GM19023 (cell line): ENCODE measurements at regions not wholly inside any gene's neighbourhood (a gene's known extent, or its start where the extent isn't known, plus 50 kb on each side); places are given as distances from the start of the nearest gene placed in this dataset.

Experiments used
- ATAC-seq: cut with Tn5 transposase; IDR thresholded peaks from one replicate; pipeline ENCODE4 v1.9.1; 2021; ENCODE audit warnings: mild to moderate bottlenecking, moderate library complexity; ENCODE audit not compliant: unreplicated experiment

- no peak for ATAC-seq
These were observed 194.3 kb downstream of the NSUN3 start for GRCh38 chr3:94256888-94257813.

GRCh38 chr3:94258851-94259250 is 196.0 kb downstream of the NSUN3 start:
- no peak for ATAC-seq

- ATAC-seq, result no peak
These were observed 196.4 kb downstream of the NSUN3 start for GRCh38 chr3:94259291-94259690.

- ATAC-seq, result no peak
These were observed 206.9 kb downstream of the NSUN3 start for GRCh38 chr3:94269763-94270162.

GRCh38 chr3:94272016-94272415 is 209.2 kb downstream of the NSUN3 start:
- ATAC-seq, result no peak

GRCh38 chr3:94280958-94281357 is 218.1 kb downstream of the NSUN3 start:
- ATAC-seq, result no peak

GRCh38 chr3:94285872-94286271 is 223.0 kb downstream of the NSUN3 start:
- ATAC-seq, result no peak

- no peak for ATAC-seq
These were observed 228.8 kb downstream of the NSUN3 start for GRCh38 chr3:94291686-94292085.

GRCh38 chr3:94292151-94292550 is 229.3 kb downstream of the NSUN3 start:
- ATAC-seq, result no peak

- no peak for ATAC-seq
These were observed 230.9 kb downstream of the NSUN3 start for GRCh38 chr3:94293793-94294195.

- no peak for ATAC-seq
These were observed 231.9 kb downstream of the NSUN3 start for GRCh38 chr3:94294806-94295205.

- ATAC-seq, result no peak
These were observed 236.9 kb downstream of the NSUN3 start for GRCh38 chr3:94299716-94300115.

GRCh38 chr3:94301366-94301765 is 238.5 kb downstream of the NSUN3 start:
- ATAC-seq, result no peak

GRCh38 chr3:94303266-94303665 is 240.4 kb downstream of the NSUN3 start:
- no peak for ATAC-seq

- ATAC-seq, result no peak
These were observed 241.0 kb downstream of the NSUN3 start for GRCh38 chr3:94303897-94304296.

- no peak for ATAC-seq
These were observed 242.1 kb downstream of the NSUN3 start for GRCh38 chr3:94304954-94305353.

- ATAC-seq, result no peak
These were observed 243.2 kb downstream of the NSUN3 start for GRCh38 chr3:94305835-94306611.

GRCh38 chr3:94307588-94307987 is 244.7 kb downstream of the NSUN3 start:
- ATAC-seq, result no peak

- ATAC-seq, result no peak
These were observed 245.9 kb downstream of the NSUN3 start for GRCh38 chr3:94308767-94309166.

- ATAC-seq, result no peak
These were observed 247.7 kb downstream of the NSUN3 start for GRCh38 chr3:94310341-94311135.

GRCh38 chr3:94311651-94312050 is 248.8 kb downstream of the NSUN3 start:
- no peak for ATAC-seq
